Neural cell (in vitro differentiated cells): ENCODE measurements at regions not wholly inside any gene's neighbourhood (a gene's known extent, or its start where the extent isn't known, plus 50 kb on each side); places are given as distances from the start of the nearest gene placed in this dataset.

Experiments
- H2AFZ ChIP-seq: fragments of 200-600, 300-800 bp; sonication (generic), shearing (Covaris generic); 2 replicates; pipeline ENCODE4 v1.6.0; 2014; ENCODE audit warnings: low read depth, mild to moderate bottlenecking, antibody characterized with exemption, low read length, moderate library complexity
- H3F3A ChIP-seq: fragments of 200-600 bp; shearing (Covaris generic); 2 replicates; pipeline ENCODE4 v1.6.1; 2016; ENCODE audit warnings: mild to moderate bottlenecking, moderate library complexity, mixed read lengths, antibody characterized with exemption, low read length; ENCODE audit not compliant: insufficient read depth, poor library complexity, severe bottlenecking
- H3K27ac ChIP-seq: fragments of 200-600, 300-800 bp; sonication (generic), shearing (Covaris generic); 2 replicates; pipeline ENCODE4 v1.5.1; 2014; ENCODE audit warnings: mild to moderate bottlenecking, low read length, moderate library complexity
- H3K27me3 ChIP-seq: fragments of 300-800, 200-600 bp; sonication (generic), shearing (Covaris generic); 2 replicates; pipeline ENCODE4 v1.6.0; 2014; ENCODE audit warnings: mild to moderate bottlenecking, low read depth, low read length, moderate library complexity; ENCODE audit not compliant: insufficient read depth
- H3K36me3 ChIP-seq: fragments of 300-800, 200-600 bp; sonication (generic), shearing (Covaris generic); 2 replicates; pipeline ENCODE4 v1.5.1; 2014; ENCODE audit warnings: mild to moderate bottlenecking, antibody characterized with exemption, low read length, moderate library complexity; ENCODE audit not compliant: insufficient read depth
- H3K4me2 ChIP-seq: fragments of 300-800, 200-600 bp; sonication (generic), shearing (Covaris generic); 2 replicates; pipeline ENCODE4 v1.6.0; 2014; ENCODE audit warnings: mild to moderate bottlenecking, low read length
- H3K4me3 ChIP-seq: fragments of 300-800, 200-600 bp; sonication (generic), shearing (Covaris generic); 2 replicates; pipeline ENCODE4 v1.5.1; 2014; ENCODE audit warnings: mild to moderate bottlenecking, low read length, moderate library complexity
- H3K79me2 ChIP-seq: fragments of 200-600 bp; shearing (Covaris generic); replicated peaks from 2 replicates; pipeline ENCODE4 v1.6.0; 2014; ENCODE audit warnings: mild to moderate bottlenecking, low read length, moderate library complexity; ENCODE audit not compliant: insufficient read depth
- H3K9ac ChIP-seq: fragments of 300-800, 200-600 bp; sonication (generic), shearing (Covaris generic); 2 replicates; pipeline ENCODE4 v1.6.1; 2016; ENCODE audit warnings: mild to moderate bottlenecking, low read length, mixed read lengths
- H3K9me2 ChIP-seq: fragments of 200-600 bp; shearing (Covaris generic); 2 replicates; pipeline ENCODE4 v1.6.1; 2016; ENCODE audit warnings: mild to moderate bottlenecking, low read length, mixed read lengths; ENCODE audit not compliant: insufficient read depth
- H3K9me3 ChIP-seq: fragments of 200-600, 300-800 bp; sonication (generic), shearing (Covaris generic); 2 replicates; pipeline ENCODE4 v1.6.1; 2016; ENCODE audit warnings: mild to moderate bottlenecking, mixed run types, low read length, moderate library complexity, mixed read lengths
- H4K20me1 ChIP-seq: fragments of 200-600 bp; shearing (Covaris generic); 2 replicates; pipeline ENCODE4 v1.6.1; 2016; ENCODE audit warnings: mild to moderate bottlenecking, mixed run types; ENCODE audit not compliant: insufficient read depth
- EP300 ChIP-seq: fragments of 450-650 bp; conservative IDR thresholded peaks from 2 replicates; pipeline ENCODE4 v1.6.1; 2014; ENCODE audit warnings: antibody characterized with exemption, mild to moderate bottlenecking, moderate library complexity; ENCODE audit not compliant: poor library complexity, severe bottlenecking
- EZH2 ChIP-seq: fragments of 200-600, 300-800 bp; shearing (Covaris generic), sonication (generic); IDR thresholded peaks from 2 replicates; pipeline ENCODE4 v1.6.1; 2014; ENCODE audit warnings: antibody characterized with exemption, low read length, borderline replicate concordance, mild to moderate bottlenecking; ENCODE audit not compliant: insufficient read depth, poor library complexity, severe bottlenecking
- MXI1 ChIP-seq: fragments of 450-650 bp; conservative IDR thresholded peaks from 2 replicates; pipeline ENCODE4 v1.6.1; 2014; ENCODE audit warnings: antibody characterized with exemption, mild to moderate bottlenecking; ENCODE audit not compliant: poor library complexity, severe bottlenecking
- POLR2AphosphoS5 ChIP-seq: IDR thresholded peaks from 2 replicates; pipeline ENCODE4 v1.6.1; 2012
- RAD21 ChIP-seq: fragments of 450-650 bp; conservative IDR thresholded peaks from 2 replicates; pipeline ENCODE4 v1.6.1; 2014; ENCODE audit warnings: antibody characterized with exemption, mild to moderate bottlenecking, moderate library complexity
- SMC3 ChIP-seq: fragments of 450-650 bp; conservative IDR thresholded peaks from 2 replicates; pipeline ENCODE4 v1.6.1; 2014; ENCODE audit warnings: antibody characterized with exemption, mild to moderate bottlenecking, moderate library complexity; ENCODE audit not compliant: poor library complexity
- TAF1 ChIP-seq: IDR thresholded peaks from 2 replicates; pipeline ENCODE4 v1.6.1; 2012; ENCODE audit warnings: low read depth
- TF ChIP-seq, protein P1 (sequence below): fragments of 450-650 bp; IDR thresholded peaks from 2 replicates; pipeline ENCODE4 v1.5.1; 2014; ENCODE audit warnings: antibody characterized with exemption, mild to moderate bottlenecking, moderate library complexity; ENCODE audit not compliant: poor library complexity, severe bottlenecking
- TF ChIP-seq, protein P2 (sequence below): IDR thresholded peaks from 2 replicates; pipeline ENCODE4 v1.6.1; 2012; ENCODE audit warnings: borderline replicate concordance

DNA sequence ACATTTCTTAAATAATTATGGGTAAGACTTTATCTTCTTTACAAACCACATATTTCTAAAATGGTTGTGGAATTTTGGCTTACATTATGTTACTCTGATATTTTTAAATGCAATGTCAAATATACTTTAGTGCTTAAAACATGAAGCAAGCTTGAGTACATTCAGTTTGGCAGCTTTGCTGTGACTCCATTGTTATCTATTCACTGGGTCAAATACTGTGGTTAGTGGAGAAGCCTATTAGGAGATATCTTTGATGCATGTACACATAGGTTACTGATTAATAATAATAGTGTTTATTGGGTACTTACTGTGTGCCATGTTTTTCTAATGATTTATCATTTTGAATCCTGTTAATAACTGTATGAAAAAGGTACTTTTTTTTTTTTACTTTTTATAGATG is 520.4 kb upstream of the B3GALT2 start:
- H3K9me2 ChIP-seq: no peaks in the 10 kb centered on the region
- no peaks in the 10 kb centered on the region for H3K9me3 ChIP-seq
- no peak overlapping the region for H3K4me2 ChIP-seq
- no peaks in the 10 kb centered on the region for H3K79me2 ChIP-seq
- TF ChIP-seq MXI1: no peak
- no peak overlapping the region for H2AFZ ChIP-seq
- no peaks in the 10 kb centered on the region for H3K27me3 ChIP-seq
- H4K20me1 ChIP-seq: no peaks in the 10 kb centered on the region
- H3K27ac ChIP-seq: no peak overlapping the region
- peaks cover 9% of the 10 kb centered on the region for H3F3A ChIP-seq
- no peaks in the 10 kb centered on the region for H3K36me3 ChIP-seq
- no peak overlapping the region for H3K9ac ChIP-seq
- H3K4me3 ChIP-seq: no peak overlapping the region

DNA sequence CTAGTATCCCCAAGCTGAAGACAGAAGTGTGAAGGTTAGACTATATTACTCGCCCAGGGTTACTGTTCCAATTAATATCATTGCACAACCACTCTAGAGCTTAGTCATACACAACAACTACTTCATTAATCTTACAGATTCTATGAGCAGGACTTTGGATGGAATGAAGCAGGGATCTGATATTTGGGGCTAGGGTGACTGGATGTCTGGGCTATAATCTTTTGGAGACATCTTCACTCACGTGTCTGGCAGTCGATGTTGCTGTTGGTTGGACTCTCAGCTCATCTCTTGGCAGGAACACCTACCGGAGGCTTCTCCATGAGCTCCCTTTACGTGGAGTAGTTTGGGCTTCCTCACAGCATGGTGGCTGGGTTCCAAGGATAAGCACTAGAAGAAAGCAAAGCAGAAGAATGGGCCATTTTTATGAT is 519.2 kb upstream of the B3GALT2 start:
- Histone ChIP-seq H3K9ac (no peak overlapping the region), H3K9me3 (no peaks in the 10 kb centered on the region), H3K79me2 (no peaks in the 10 kb centered on the region), H3K27ac (no peak overlapping the region), H3K36me3 (no peaks in the 10 kb centered on the region), H3K9me2 (no peaks in the 10 kb centered on the region), H2AFZ (no peak overlapping the region), H3K27me3 (no peaks in the 10 kb centered on the region), H3F3A (peaks cover 9% of the 10 kb centered on the region), H3K4me3 (no peak overlapping the region), H3K4me2 (no peak overlapping the region), H4K20me1 (no peaks in the 10 kb centered on the region)
- TF ChIP-seq, protein P1, sequence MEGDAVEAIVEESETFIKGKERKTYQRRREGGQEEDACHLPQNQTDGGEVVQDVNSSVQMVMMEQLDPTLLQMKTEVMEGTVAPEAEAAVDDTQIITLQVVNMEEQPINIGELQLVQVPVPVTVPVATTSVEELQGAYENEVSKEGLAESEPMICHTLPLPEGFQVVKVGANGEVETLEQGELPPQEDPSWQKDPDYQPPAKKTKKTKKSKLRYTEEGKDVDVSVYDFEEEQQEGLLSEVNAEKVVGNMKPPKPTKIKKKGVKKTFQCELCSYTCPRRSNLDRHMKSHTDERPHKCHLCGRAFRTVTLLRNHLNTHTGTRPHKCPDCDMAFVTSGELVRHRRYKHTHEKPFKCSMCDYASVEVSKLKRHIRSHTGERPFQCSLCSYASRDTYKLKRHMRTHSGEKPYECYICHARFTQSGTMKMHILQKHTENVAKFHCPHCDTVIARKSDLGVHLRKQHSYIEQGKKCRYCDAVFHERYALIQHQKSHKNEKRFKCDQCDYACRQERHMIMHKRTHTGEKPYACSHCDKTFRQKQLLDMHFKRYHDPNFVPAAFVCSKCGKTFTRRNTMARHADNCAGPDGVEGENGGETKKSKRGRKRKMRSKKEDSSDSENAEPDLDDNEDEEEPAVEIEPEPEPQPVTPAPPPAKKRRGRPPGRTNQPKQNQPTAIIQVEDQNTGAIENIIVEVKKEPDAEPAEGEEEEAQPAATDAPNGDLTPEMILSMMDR: no peak
- TF ChIP-seq RAD21: no peak
- no peak for TF ChIP-seq SMC3
- TF ChIP-seq EZH2: no peak
- TF ChIP-seq MXI1: no peak
- no peak for TF ChIP-seq POLR2AphosphoS5
- no peak for TF ChIP-seq TAF1
- TF ChIP-seq EP300: no peak
- TF ChIP-seq, protein P2, sequence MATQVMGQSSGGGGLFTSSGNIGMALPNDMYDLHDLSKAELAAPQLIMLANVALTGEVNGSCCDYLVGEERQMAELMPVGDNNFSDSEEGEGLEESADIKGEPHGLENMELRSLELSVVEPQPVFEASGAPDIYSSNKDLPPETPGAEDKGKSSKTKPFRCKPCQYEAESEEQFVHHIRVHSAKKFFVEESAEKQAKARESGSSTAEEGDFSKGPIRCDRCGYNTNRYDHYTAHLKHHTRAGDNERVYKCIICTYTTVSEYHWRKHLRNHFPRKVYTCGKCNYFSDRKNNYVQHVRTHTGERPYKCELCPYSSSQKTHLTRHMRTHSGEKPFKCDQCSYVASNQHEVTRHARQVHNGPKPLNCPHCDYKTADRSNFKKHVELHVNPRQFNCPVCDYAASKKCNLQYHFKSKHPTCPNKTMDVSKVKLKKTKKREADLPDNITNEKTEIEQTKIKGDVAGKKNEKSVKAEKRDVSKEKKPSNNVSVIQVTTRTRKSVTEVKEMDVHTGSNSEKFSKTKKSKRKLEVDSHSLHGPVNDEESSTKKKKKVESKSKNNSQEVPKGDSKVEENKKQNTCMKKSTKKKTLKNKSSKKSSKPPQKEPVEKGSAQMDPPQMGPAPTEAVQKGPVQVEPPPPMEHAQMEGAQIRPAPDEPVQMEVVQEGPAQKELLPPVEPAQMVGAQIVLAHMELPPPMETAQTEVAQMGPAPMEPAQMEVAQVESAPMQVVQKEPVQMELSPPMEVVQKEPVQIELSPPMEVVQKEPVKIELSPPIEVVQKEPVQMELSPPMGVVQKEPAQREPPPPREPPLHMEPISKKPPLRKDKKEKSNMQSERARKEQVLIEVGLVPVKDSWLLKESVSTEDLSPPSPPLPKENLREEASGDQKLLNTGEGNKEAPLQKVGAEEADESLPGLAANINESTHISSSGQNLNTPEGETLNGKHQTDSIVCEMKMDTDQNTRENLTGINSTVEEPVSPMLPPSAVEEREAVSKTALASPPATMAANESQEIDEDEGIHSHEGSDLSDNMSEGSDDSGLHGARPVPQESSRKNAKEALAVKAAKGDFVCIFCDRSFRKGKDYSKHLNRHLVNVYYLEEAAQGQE: no peak

DNA sequence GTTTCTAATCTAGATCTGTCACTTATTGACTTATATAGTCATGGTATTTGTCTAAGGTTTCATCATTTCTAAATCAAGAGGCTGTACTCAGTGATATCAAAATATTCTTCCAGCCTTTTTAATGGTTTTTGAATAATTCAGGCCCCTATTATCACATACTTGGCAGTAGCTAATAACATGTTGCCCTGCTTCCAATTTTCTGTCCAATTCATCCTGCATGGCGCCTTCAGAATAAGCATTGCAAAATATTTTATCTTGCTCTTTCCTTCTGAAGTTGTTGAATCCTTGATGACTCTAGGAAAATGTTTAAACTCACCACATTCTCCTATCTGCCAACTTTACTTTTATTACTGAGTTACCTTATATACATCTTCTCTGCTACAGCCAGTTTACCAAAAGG is 517.2 kb upstream of the B3GALT2 start:
- H3K36me3 ChIP-seq: no peaks in the 10 kb centered on the region
- H3K9me2 ChIP-seq: no peaks in the 10 kb centered on the region
- TF ChIP-seq RAD21 (no peak), TAF1 (no peak), MXI1 (no peak), EP300 (no peak), EZH2 (no peak), POLR2AphosphoS5 (no peak), SMC3 (no peak)
- TF ChIP-seq, protein P2: no peak
- TF ChIP-seq, protein P1: no peak
- H3K27me3 ChIP-seq: no peaks in the 10 kb centered on the region
- no peaks in the 10 kb centered on the region for H3K79me2 ChIP-seq
- no peak overlapping the region for H3K4me2 ChIP-seq
- H3K4me3 ChIP-seq: no peak overlapping the region
- H3K9ac ChIP-seq: no peak overlapping the region
- peaks cover 9% of the 10 kb centered on the region for H3F3A ChIP-seq
- H3K9me3 ChIP-seq: no peaks in the 10 kb centered on the region
- no peaks in the 10 kb centered on the region for H4K20me1 ChIP-seq
- no peak overlapping the region for H3K27ac ChIP-seq
- H2AFZ ChIP-seq: no peak overlapping the region
